OCI-LY3 (cell line): ENCODE measurements at regions not wholly inside any gene's neighbourhood (a gene's known extent, or its start where the extent isn't known, plus 50 kb on each side); places are given as distances from the start of the nearest gene placed in this dataset.

Experiments used
- EZH2phosphoT487 ChIP-seq: fragments of 200-600 bp; shearing (Covaris generic); IDR thresholded peaks from 2 replicates; pipeline ENCODE4 v1.6.1; 2018; ENCODE audit warnings: antibody characterized with exemption, mixed run types, low read depth
- TF ChIP-seq, protein P1 (sequence below): fragments of 200-600, 300-600 bp; sonication (generic); IDR thresholded peaks from 2 replicates; pipeline ENCODE4 v1.5.1; 2014; ENCODE audit warnings: antibody characterized with exemption, low read length, low read depth

DNA sequence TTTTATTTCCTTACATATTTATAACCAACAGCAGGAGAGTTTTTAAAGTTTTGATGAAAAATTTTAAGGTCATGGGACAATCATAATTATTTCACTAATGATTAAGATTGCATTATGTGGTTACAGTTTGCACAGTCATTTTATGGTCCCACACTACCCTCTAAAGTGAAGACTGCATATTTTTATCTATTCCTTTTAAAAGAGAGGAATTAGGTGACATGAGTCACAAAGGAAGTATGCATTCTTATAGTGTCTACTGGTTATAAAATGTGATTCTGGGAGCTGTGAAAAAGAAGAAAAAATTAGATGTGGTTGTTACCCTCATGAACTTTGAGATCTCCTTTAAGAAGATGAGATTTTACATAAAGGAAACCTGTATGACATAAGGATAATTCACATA is 87.9 kb upstream of the GRIA1 start:
- TF ChIP-seq, protein P1, sequence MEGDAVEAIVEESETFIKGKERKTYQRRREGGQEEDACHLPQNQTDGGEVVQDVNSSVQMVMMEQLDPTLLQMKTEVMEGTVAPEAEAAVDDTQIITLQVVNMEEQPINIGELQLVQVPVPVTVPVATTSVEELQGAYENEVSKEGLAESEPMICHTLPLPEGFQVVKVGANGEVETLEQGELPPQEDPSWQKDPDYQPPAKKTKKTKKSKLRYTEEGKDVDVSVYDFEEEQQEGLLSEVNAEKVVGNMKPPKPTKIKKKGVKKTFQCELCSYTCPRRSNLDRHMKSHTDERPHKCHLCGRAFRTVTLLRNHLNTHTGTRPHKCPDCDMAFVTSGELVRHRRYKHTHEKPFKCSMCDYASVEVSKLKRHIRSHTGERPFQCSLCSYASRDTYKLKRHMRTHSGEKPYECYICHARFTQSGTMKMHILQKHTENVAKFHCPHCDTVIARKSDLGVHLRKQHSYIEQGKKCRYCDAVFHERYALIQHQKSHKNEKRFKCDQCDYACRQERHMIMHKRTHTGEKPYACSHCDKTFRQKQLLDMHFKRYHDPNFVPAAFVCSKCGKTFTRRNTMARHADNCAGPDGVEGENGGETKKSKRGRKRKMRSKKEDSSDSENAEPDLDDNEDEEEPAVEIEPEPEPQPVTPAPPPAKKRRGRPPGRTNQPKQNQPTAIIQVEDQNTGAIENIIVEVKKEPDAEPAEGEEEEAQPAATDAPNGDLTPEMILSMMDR = no peak
- TF ChIP-seq EZH2phosphoT487 = no peak
